HG02884 (cell line): ENCODE measurements at regions not wholly inside any gene's neighbourhood (a gene's known extent, or its start where the extent isn't known, plus 50 kb on each side); places are given as distances from the start of the nearest gene placed in this dataset.

Experiments
- ATAC-seq: cut with Tn5 transposase; IDR thresholded peaks from one replicate; pipeline ENCODE4 v1.9.1; 2021; ENCODE audit warnings: mild to moderate bottlenecking, moderate library complexity; ENCODE audit not compliant: unreplicated experiment

GRCh38 chr3:46114323-46114988 lies 87.2 kb upstream of the XCR1 start:
- no peak for ATAC-seq

GRCh38 chr3:46113608-46114007 lies 86.3 kb upstream of the XCR1 start:
- no peak for ATAC-seq

- no peak for ATAC-seq
Observed at GRCh38 chr3:46112984-46113383, 85.7 kb upstream of the XCR1 start.

- ATAC-seq, result no peak
Observed at GRCh38 chr3:46112296-46112695, 85.0 kb upstream of the XCR1 start.

- peak; percentile 69 for ATAC-seq
Observed at GRCh38 chr3:46110701-46111493, 83.6 kb upstream of the XCR1 start.

GRCh38 chr3:46107682-46108081 lies 80.4 kb upstream of the XCR1 start:
- no peak for ATAC-seq

- ATAC-seq, result no peak
Observed at GRCh38 chr3:46105306-46105919, 78.1 kb upstream of the XCR1 start.

- no peak for ATAC-seq
Observed at GRCh38 chr3:46104706-46105105, 77.4 kb upstream of the XCR1 start.

- no peak for ATAC-seq
Observed at GRCh38 chr3:46102780-46103130, 75.5 kb upstream of the XCR1 start.

- ATAC-seq, result no peak
Observed at GRCh38 chr3:46102059-46102779, 74.9 kb upstream of the XCR1 start.

- ATAC-seq, result no peak
Observed at GRCh38 chr3:46100812-46101211, 73.5 kb upstream of the XCR1 start.

GRCh38 chr3:46098319-46098761 lies 71.1 kb upstream of the XCR1 start:
- ATAC-seq, result peak; percentile 50

GRCh38 chr3:46097691-46098241 lies 70.5 kb upstream of the XCR1 start:
- no peak for ATAC-seq

- no peak for ATAC-seq
Observed at GRCh38 chr3:46096781-46097180, 69.5 kb upstream of the XCR1 start.

- no peak for ATAC-seq
Observed at GRCh38 chr3:46096336-46096735, 69.1 kb upstream of the XCR1 start.

GRCh38 chr3:46095307-46095706 lies 68.0 kb upstream of the XCR1 start:
- ATAC-seq, result peak; percentile 65

- no peak for ATAC-seq
Observed at GRCh38 chr3:46094506-46094905, 67.2 kb upstream of the XCR1 start.

- no peak for ATAC-seq
Observed at GRCh38 chr3:46093966-46094365, 66.7 kb upstream of the XCR1 start.

GRCh38 chr3:46093327-46093942 lies 66.2 kb upstream of the XCR1 start:
- no peak for ATAC-seq

- ATAC-seq, result no peak
Observed at GRCh38 chr3:46092702-46093080, 65.4 kb upstream of the XCR1 start.
